GM19240 (cell line): ENCODE measurements at regions not wholly inside any gene's neighbourhood (a gene's known extent, or its start where the extent isn't known, plus 50 kb on each side); places are given as distances from the start of the nearest gene placed in this dataset.
"Not testable (repeated sequence)": the region's sequence is repeated elsewhere in the genome, so short reads cannot be mapped to it uniquely, and the experiment has no call there.

Source experiments
- DNase-seq: peaks from one replicate; pipeline ENCODE4 v3.0.0; 2011; ENCODE audit warnings: low spot score; ENCODE audit not compliant: insufficient read length

- DNase-seq, result no peak
Observed at GRCh38 chr5:60517850-60518249, 182.1 kb downstream of the DEPDC1B start.

GRCh38 chr5:60517094-60517694 lies 182.8 kb downstream of the DEPDC1B start:
- no peak for DNase-seq

GRCh38 chr5:60516688-60517087 lies 183.3 kb downstream of the DEPDC1B start:
- DNase-seq, result no peak

- DNase-seq, result no peak
Observed at GRCh38 chr5:60514152-60514551, 185.8 kb downstream of the DEPDC1B start.

- no peak for DNase-seq
Observed at GRCh38 chr5:60512117-60512516, 187.8 kb downstream of the DEPDC1B start.

GRCh38 chr5:60510663-60511062 lies 189.3 kb downstream of the DEPDC1B start:
- no peak for DNase-seq

GRCh38 chr5:60510049-60510448 lies 189.9 kb downstream of the DEPDC1B start:
- no peak for DNase-seq

GRCh38 chr5:60509519-60509918 lies 190.4 kb downstream of the DEPDC1B start:
- DNase-seq, result no peak

GRCh38 chr5:60507687-60508086 lies 192.3 kb downstream of the DEPDC1B start:
- no peak for DNase-seq

GRCh38 chr5:60505373-60506171 lies 194.4 kb downstream of the DEPDC1B start:
- DNase-seq, result no peak

- no peak for DNase-seq
Observed at GRCh38 chr5:60504342-60504741, 195.6 kb downstream of the DEPDC1B start.

- no peak for DNase-seq
Observed at GRCh38 chr5:60503771-60504170, 196.2 kb downstream of the DEPDC1B start.

GRCh38 chr5:60497706-60498500 lies 202.1 kb downstream of the DEPDC1B start:
- no peak for DNase-seq

- no peak for DNase-seq
Observed at GRCh38 chr5:60495644-60496520, 204.1 kb downstream of the DEPDC1B start.

GRCh38 chr5:60494635-60495034 lies 205.3 kb downstream of the DEPDC1B start:
- no peak for DNase-seq

- DNase-seq, result no peak
Observed at GRCh38 chr5:60494144-60494543, 205.8 kb downstream of the DEPDC1B start.

GRCh38 chr5:60493372-60493771 lies 206.6 kb downstream of the DEPDC1B start:
- DNase-seq, result no peak

GRCh38 chr5:60492958-60493357 lies 207.0 kb downstream of the DEPDC1B start:
- DNase-seq, result no peak

GRCh38 chr5:60492358-60492757 lies 207.6 kb downstream of the DEPDC1B start:
- not testable (repeated sequence) for DNase-seq

GRCh38 chr5:60490597-60491166 lies 209.3 kb downstream of the DEPDC1B start:
- no peak for DNase-seq

GRCh38 chr5:60489856-60490255 lies 210.1 kb downstream of the DEPDC1B start:
- no peak for DNase-seq
